K562 (cell line): ENCODE measurements at regions not wholly inside any gene's neighbourhood (a gene's known extent, or its start where the extent isn't known, plus 50 kb on each side); places are given as distances from the start of the nearest gene placed in this dataset.

Experiments used
- ATAC-seq: fragments of 200-7000 bp; cut with Tn5 transposase; 3 replicates; pipeline ENCODE4 v1.9.1; 2020; ENCODE audit warnings: moderate library complexity
- BruUV-seq: library from RNA; stranded (reverse); fragments of 400-500 nt; replicated peaks from 2 replicates; lab custom pipeline; 2021; lab: Mats Ljungman, UMichigan
- CTCF ChIA-PET: fragments of 300-600 bp; formaldehyde crosslinking; extraction: SDS; loops from one replicate; lab custom pipeline; 2021; ENCODE audit warnings: low intra/inter-chr PET ratio; lab: Yijun Ruan, JAX
- POLR2A ChIA-PET: fragments of 300-600, 350-650 bp; sonication (Branson Sonifier 250); formaldehyde crosslinking; extraction: SDS; loops from one replicate; lab custom pipeline; 2021; ENCODE audit warnings: antibody characterized with exemption, inconsistent platforms; lab: Yijun Ruan, JAX
- DNase-seq, 4 experiments: peaks; one replicate each; pipeline versions ENCODE4 v3.0.0 to v3.0.0-alpha.2; 2011 to 2018; ENCODE audit warnings: low spot score in 3 of 4, mixed read lengths in 3 of 4; ENCODE audit errors: extremely low read depth in 1 of 4
- FAIRE-seq: peaks from 2 replicates; lab custom pipeline; 2011; peaks lifted over from hg19 to GRCh38; lab: Jason Lieb, UNC
- H2AFZ ChIP-seq: 2 replicates; pipeline ENCODE4 v1.6.0; 2011; ENCODE audit warnings: low read depth, low read length, control low read depth, inconsistent platforms
- H3K27ac ChIP-seq: fragments of 200-600 bp; 3 replicates; pipeline ENCODE4 v1.8.0; 2011; ENCODE audit warnings: low read depth, mild to moderate bottlenecking, control low read depth, inconsistent platforms, low read length, moderate library complexity, mixed read lengths; ENCODE audit errors: extremely low read depth
- H3K27me3 ChIP-seq, 2 experiments: fragments of 300-600 bp in 1 of 2; 2 replicates in 1 of 2; 3 replicates in 1 of 2; pipeline versions ENCODE4 v1.6.0 to v1.8.0; 2011; ENCODE audit warnings: inconsistent platforms in 2 of 2, low read length in 2 of 2, mild to moderate bottlenecking in 1 of 2, mixed read lengths in 1 of 2, moderate library complexity in 1 of 2; ENCODE audit not compliant: control insufficient read depth in 2 of 2, insufficient read depth in 2 of 2
- H3K36me3 ChIP-seq: fragments of 300-600 bp; 3 replicates; pipeline ENCODE4 v1.8.0; 2011; ENCODE audit warnings: mild to moderate bottlenecking, low read length, inconsistent platforms; ENCODE audit not compliant: control insufficient read depth, insufficient read depth
- H3K4me1 ChIP-seq, 2 experiments: fragments of 200-600 bp in 1 of 2; replicated peaks in 1 of 2; 2 replicates in 1 of 2; 3 replicates in 1 of 2; pipeline versions ENCODE4 v1.5.1 to v1.8.0; 2011; ENCODE audit warnings: inconsistent platforms in 2 of 2, low read length in 2 of 2, mild to moderate bottlenecking in 1 of 2, mixed read lengths in 1 of 2, moderate library complexity in 1 of 2; ENCODE audit not compliant: control insufficient read depth in 2 of 2, insufficient read depth in 2 of 2
- H3K4me2 ChIP-seq: 2 replicates; pipeline ENCODE4 v1.6.1; 2011; ENCODE audit warnings: low read length, control low read depth, inconsistent platforms, mixed read lengths; ENCODE audit not compliant: insufficient read depth
- H3K4me3 ChIP-seq: fragments of 200-600 bp; sonication (generic), shearing (Covaris generic); 2 replicates; pipeline ENCODE4 v1.5.1; 2016; ENCODE audit warnings: control low read depth, inconsistent platforms
- H3K79me2 ChIP-seq: fragments of 200-600 bp; 3 replicates; pipeline ENCODE4 v1.8.0; 2011; ENCODE audit warnings: low read length, inconsistent platforms; ENCODE audit not compliant: control insufficient read depth, insufficient read depth
- H3K9ac ChIP-seq, 2 experiments: 2 replicates each; pipeline versions ENCODE4 v1.6.0 to v1.6.1; 2011; ENCODE audit warnings: low read depth in 2 of 2, low read length in 2 of 2, control low read depth in 1 of 2, inconsistent platforms in 1 of 2, mild to moderate bottlenecking in 1 of 2, mixed read lengths in 1 of 2; ENCODE audit not compliant: insufficient read depth in 1 of 2
- H3K9me1 ChIP-seq: one replicate; pipeline ENCODE4 v1.6.0; 2011; ENCODE audit warnings: inconsistent platforms, mild to moderate bottlenecking, low read length, moderate library complexity; ENCODE audit not compliant: control insufficient read depth, insufficient read depth
- H3K9me3 ChIP-seq: replicated peaks from 2 replicates; pipeline ENCODE4 v1.5.1; 2011; ENCODE audit warnings: low read depth, low read length, inconsistent platforms; ENCODE audit not compliant: control insufficient read depth, insufficient read depth
- H4K20me1 ChIP-seq: replicated peaks from 2 replicates; pipeline ENCODE4 v1.6.1; 2011; ENCODE audit warnings: low read length, inconsistent platforms, mixed read lengths; ENCODE audit not compliant: control insufficient read depth, insufficient read depth
- ARNT ChIP-seq, 2 experiments: fragments of 450-650 bp; IDR thresholded peaks; 2 replicates each; pipeline ENCODE4 v1.6.1; 2016; ENCODE audit warnings: mild to moderate bottlenecking in 1 of 2
- CREBBP ChIP-seq: IDR thresholded peaks from one replicate; pipeline ENCODE4 v1.6.1; 2012; ENCODE audit warnings: low read depth, mild to moderate bottlenecking, control low read depth, inconsistent platforms, low read length
- FOSL1 ChIP-seq: fragments of 200-800 bp; sonication (Bioruptor generic); conservative IDR thresholded peaks from 2 replicates; pipeline ENCODE4 v1.6.1; 2016; ENCODE audit warnings: missing genetic modification characterization, missing compliant biosample characterization
- HCFC1 ChIP-seq: IDR thresholded peaks from 2 replicates; pipeline ENCODE4 v1.6.1; 2012; ENCODE audit warnings: low read depth, low read length, improper control_type of control experiment
- ILF3 ChIP-seq: fragments of 450-650 bp; IDR thresholded peaks from 2 replicates; pipeline ENCODE4 v1.6.1; 2018; ENCODE audit warnings: antibody characterized with exemption, mild to moderate bottlenecking, moderate library complexity, borderline replicate concordance
- KAT2B ChIP-seq: IDR thresholded peaks from one replicate; pipeline ENCODE4 v1.6.1; 2012; ENCODE audit warnings: low read depth, mild to moderate bottlenecking, control low read depth, inconsistent platforms, low read length, moderate library complexity
- NCOA1 ChIP-seq: fragments of 450-650 bp; IDR thresholded peaks from 2 replicates; pipeline ENCODE4 v1.6.1; 2016; ENCODE audit warnings: low read depth
- NRF1 ChIP-seq, 2 experiments: fragments of 450-650 bp; IDR thresholded peaks in 1 of 2; conservative IDR thresholded peaks in 1 of 2; 2 replicates each; pipeline ENCODE4 v1.6.1; 2014; ENCODE audit warnings: mild to moderate bottlenecking in 2 of 2
- PATZ1 ChIP-seq: fragments of 250-450 bp; sonication (Bioruptor Pico); IDR thresholded peaks from 2 replicates; pipeline ENCODE4 v1.5.0; 2020; ENCODE audit warnings: mild to moderate bottlenecking, borderline replicate concordance
- PYGO2 ChIP-seq: fragments of 450-650 bp; IDR thresholded peaks from 2 replicates; pipeline ENCODE4 v1.6.1; 2016; ENCODE audit warnings: mild to moderate bottlenecking, missing genetic modification characterization, moderate library complexity, missing compliant biosample characterization
- RFX1 ChIP-seq: fragments of 450-650 bp; IDR thresholded peaks from 2 replicates; pipeline ENCODE4 v1.6.1; 2016; ENCODE audit warnings: mild to moderate bottlenecking, moderate library complexity
- SIN3B ChIP-seq: fragments of 450-650 bp; IDR thresholded peaks from 2 replicates; pipeline ENCODE4 v1.6.1; 2017; ENCODE audit warnings: low read depth, mild to moderate bottlenecking, moderate library complexity
- SRF ChIP-seq, 2 experiments: fragments of 250-450, 450-650 bp in 1 of 2; sonication (Bioruptor Pico) in 1 of 2; sonication (generic) in 1 of 2; formaldehyde crosslinking; IDR thresholded peaks; 2 replicates each; pipeline versions ENCODE4 v1.5.0 to v1.5.1; 2020 to 2022; ENCODE audit warnings: mild to moderate bottlenecking in 1 of 2, missing genetic modification reagents in 1 of 2
- TARDBP ChIP-seq: fragments of 450-650 bp; IDR thresholded peaks from 2 replicates; pipeline ENCODE4 v1.6.1; 2016
- WGBS: fragments of 100-300 bp; shearing (Covaris generic); methylation state at CpG from one replicate; pipeline ENCODE4 v1.1.6; 2016; ENCODE audit warnings: low coverage, mixed read lengths; ENCODE audit not compliant: insufficient coverage; ENCODE audit errors: missing lambda C conversion rate; 5-methylcytosine and 5-hydroxymethylcytosine counted together
- in situ Hi-C: fragments of 300-500 bp; cut with MboI; formaldehyde crosslinking; loops from 4 replicates; pipeline ENCODE4 v1.15.0; 2018; ENCODE audit warnings: inconsistent platforms, mixed read lengths
- intact Hi-C: fragments of 100-400 bp; cut with micrococcal nuclease; formaldehyde crosslinking; loops from 2 replicates; pipeline ENCODE4 v1.14.2; 2022
- TF ChIP-seq, protein P1 (sequence below): fragments of 250-450 bp; sonication (Bioruptor Pico); IDR thresholded peaks from 2 replicates; pipeline ENCODE4 v1.9.0; 2021; ENCODE audit warnings: mild to moderate bottlenecking, inconsistent platforms

DNA sequence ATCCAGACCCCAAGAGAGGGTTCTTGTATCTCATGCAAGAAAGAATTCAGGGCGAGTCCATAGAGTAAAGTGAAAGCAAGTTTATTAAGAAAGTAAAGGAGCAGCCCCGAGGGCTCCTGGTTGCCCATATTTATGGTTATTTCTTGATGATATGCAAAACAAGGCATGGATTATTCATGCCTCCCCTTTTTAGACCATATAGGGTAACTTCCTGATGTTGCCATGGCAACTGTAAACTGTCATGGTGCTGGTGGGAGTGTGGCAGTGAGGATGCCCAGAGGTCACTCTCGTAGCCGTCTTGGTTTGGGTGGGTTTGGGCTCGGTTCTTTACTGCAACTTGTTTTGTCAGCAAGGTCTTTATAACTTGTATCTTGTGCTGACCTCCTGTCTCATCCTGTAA is 750.2 kb upstream of the FANCL start:
- Histone ChIP-seq H3K79me2 (no peaks in the 10 kb centered on the region), H3K4me3 (no peak overlapping the region), H3K4me1 (no peaks in the 10 kb centered on the region), H2AFZ (no peak overlapping the region), H3K9me3 (no peaks in the 10 kb centered on the region), H3K27me3 (no peaks in the 10 kb centered on the region), H3K36me3 (no peaks in the 10 kb centered on the region), H3K9ac (no peak overlapping the region), H3K4me2 (no peak overlapping the region), H4K20me1 (no peaks in the 10 kb centered on the region), H3K27ac (no peak overlapping the region), H3K9me1 (no peaks in the 10 kb centered on the region)
- TF ChIP-seq NRF1 (conservative IDR thresholded peaks at IDR 0.05 in 1 of 2, IDR thresholded peaks at IDR 0.05 in 1 of 2) (no peak), RFX1 (peak; percentile 88), SIN3B (no peak), NCOA1 (no peak), ARNT (IDR thresholded peaks at IDR 0.05) (no peak), KAT2B (no peak), TARDBP (no peak), PYGO2 (no peak), HCFC1 (no peak), PATZ1 (no peak), CREBBP (no peak), FOSL1 (tag) (no peak), ILF3 (no peak), SRF (CRISPR knock-in tag; IDR thresholded peaks at IDR 0.05) (peak in 1 of 2 experiments; percentile 61; a peak in 1 of 4 replicates)
- TF ChIP-seq, protein P1, sequence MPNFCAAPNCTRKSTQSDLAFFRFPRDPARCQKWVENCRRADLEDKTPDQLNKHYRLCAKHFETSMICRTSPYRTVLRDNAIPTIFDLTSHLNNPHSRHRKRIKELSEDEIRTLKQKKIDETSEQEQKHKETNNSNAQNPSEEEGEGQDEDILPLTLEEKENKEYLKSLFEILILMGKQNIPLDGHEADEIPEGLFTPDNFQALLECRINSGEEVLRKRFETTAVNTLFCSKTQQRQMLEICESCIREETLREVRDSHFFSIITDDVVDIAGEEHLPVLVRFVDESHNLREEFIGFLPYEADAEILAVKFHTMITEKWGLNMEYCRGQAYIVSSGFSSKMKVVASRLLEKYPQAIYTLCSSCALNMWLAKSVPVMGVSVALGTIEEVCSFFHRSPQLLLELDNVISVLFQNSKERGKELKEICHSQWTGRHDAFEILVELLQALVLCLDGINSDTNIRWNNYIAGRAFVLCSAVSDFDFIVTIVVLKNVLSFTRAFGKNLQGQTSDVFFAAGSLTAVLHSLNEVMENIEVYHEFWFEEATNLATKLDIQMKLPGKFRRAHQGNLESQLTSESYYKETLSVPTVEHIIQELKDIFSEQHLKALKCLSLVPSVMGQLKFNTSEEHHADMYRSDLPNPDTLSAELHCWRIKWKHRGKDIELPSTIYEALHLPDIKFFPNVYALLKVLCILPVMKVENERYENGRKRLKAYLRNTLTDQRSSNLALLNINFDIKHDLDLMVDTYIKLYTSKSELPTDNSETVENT: no peak
- DNase-seq: no peak
- ChIA-PET CTCF (no interaction called here), POLR2A (no interaction called here)
- WGBS: 2% methylated on average over 4 of the region's 5 CpGs
- intact Hi-C loops (no loop called here), in situ Hi-C loops (no loop called here)
- ATAC-seq: no peak
- FAIRE-seq: peak; percentile 29
- no TSS peak for BruUV-seq
